Skeletal muscle cell (primary cell): ENCODE measurements at regions not wholly inside any gene's neighbourhood (a gene's known extent, or its start where the extent isn't known, plus 50 kb on each side); places are given as distances from the start of the nearest gene placed in this dataset.
"Not testable (repeated sequence)": the region's sequence is repeated elsewhere in the genome, so short reads cannot be mapped to it uniquely, and the experiment has no call there.

Experiments used
- DNase-seq: peaks from one replicate; pipeline ENCODE4 v3.0.0-alpha.2; 2010; ENCODE audit warnings: low read depth
- H3K4me3 ChIP-seq: 2 replicates; pipeline ENCODE4 v1.5.1; 2011; ENCODE audit warnings: low read depth, mild to moderate bottlenecking, control low read depth, low read length, moderate library complexity

DNA sequence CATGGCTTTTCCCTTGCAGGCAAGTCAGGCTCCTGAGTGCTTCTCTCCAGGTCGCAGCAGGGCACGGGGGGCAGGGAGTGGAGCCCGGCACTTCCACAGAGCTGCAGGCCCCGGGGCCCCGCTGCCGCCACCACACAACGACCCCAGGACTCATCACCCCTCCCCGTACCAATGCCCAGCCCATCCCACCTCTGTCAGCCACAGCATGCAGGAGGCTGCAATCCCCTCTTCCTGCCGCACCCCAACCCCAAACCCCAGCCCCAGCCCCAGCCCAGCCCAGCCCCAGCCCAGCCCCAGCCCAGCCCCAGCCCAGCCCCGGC lies 288.0 kb downstream of the NDUFA10 start:
- no peak overlapping the region for H3K4me3 ChIP-seq
- no peak for DNase-seq

DNA sequence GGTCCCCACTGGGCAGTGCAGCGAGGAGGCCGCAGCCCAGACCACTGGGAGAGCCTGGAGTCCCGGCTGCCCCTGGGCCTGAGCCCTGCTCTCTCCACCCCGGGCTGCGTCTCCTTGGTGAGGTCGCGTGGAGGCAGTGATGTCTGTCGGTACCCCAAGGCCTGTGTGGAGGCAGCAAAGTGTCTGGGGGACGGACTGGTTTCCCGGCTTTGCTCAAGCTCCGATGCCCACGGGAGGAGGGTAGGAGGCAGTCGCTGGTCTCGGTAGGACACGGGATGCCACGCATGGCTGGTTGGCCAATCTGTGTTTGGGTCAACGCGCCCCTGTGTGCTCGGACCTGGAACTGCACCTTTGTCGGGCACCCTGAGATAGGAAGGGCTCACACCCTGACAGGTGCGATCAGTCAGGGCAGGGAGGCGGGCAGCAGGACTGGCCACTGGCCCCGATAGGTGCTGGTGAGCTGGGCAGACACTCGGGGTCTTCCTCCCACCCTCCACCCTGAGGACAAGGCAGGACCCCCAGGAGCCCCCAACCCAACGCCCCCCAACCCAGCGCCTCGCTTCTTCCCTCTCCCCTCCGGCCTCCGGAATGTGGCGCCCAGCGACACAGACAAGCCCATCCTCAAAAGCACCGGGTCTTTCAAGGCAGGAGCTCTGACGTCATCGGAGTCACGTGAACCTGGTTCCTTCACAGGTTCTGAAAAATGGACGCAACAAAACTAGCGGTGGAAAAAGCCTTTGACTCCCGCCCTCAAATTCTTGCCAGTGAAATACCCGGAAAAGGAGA lies 288.6 kb downstream of the NDUFA10 start:
- no peak for DNase-seq
- no peak overlapping the region for H3K4me3 ChIP-seq

DNA sequence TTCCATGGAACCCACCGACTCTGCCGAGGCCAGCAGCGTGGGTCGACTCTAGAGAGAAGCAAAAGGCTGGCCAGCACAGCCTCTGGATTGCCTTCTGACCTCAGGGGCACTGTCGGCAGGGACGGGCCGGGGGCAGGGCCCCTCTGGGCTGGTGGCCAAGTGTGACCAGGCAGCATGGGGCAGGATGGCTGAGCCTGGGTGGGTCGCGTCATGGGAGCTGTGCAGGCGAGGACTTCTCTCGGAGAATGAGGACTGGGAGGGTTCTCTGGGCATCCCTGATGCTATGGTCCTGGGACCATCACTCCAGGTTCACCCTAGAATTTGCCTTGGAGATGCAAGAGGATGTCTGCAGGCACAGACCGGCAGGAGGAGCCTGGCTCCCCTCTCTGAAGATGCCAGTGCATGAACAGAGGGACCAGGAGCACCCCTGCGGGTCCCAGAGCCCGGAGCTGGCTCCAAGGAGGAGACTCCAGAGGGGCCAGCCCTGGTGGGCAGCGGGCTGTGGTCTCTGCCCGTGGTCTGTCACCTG lies 289.2 kb downstream of the NDUFA10 start:
- no peak for DNase-seq
- H3K4me3 ChIP-seq, result no peak overlapping the region

DNA sequence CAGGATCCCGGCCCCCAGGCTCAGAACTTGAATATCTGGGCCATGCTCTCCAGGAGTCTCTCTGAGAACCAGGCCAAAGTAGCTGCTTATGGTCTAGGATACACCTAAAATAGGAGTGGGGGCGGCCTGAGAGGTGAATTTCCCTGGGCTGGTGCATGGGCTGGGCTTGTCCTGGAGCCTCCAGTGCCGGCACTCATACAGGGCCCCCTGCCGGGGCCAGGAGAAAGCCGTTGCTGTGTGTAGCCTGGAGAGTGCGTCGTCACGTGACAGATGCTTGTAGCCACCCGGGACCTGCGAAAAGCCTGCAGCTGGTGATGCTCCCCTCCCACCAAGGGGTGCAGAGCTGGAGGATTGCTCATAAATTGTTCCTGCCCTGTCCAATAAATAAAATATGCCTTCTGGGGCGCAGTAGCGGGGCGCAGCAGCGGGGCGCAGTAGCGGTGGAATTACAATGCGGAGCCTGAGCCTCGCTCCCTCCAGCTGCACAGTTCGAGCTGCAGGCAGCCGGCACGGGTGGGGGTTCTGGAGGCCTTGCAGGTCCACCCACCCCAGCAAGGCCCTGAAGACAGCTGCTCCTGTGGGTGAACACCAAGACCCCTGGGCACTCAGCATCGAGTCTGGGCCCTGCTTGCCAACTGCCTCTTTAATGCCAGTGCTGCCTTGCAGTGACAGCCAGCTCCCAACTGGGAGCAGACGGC lies 289.9 kb downstream of the NDUFA10 start:
- no peak overlapping the region for H3K4me3 ChIP-seq
- DNase-seq, result no peak

DNA sequence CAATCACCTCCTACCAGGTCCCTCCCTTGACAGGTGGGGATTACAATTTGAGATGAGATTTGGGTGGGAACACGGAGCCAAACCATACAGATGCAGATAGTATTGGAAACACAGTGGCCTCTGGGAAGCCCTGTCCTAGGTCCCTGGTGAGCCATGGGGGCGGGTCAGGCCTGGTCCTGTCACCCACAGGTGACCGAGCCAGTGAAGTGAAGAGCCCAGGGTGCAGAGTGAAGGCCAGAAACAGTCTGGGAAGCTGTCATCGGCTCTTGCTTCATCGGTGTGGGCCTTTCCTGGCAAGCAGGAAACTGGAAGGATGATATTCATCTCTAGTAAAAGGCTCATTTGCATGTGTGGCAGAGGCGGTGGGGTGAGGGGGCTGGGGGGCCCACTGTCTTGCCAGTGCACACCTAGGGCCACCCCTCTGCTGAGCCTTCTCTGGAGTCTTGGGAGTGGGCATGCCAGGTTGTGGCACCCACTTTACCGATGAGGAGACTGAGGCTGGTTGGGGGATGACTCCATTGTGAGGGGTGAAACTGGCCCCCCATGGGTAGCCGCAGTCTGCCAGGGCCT lies 290.6 kb downstream of the NDUFA10 start:
- H3K4me3 ChIP-seq, result no peak overlapping the region

DNA sequence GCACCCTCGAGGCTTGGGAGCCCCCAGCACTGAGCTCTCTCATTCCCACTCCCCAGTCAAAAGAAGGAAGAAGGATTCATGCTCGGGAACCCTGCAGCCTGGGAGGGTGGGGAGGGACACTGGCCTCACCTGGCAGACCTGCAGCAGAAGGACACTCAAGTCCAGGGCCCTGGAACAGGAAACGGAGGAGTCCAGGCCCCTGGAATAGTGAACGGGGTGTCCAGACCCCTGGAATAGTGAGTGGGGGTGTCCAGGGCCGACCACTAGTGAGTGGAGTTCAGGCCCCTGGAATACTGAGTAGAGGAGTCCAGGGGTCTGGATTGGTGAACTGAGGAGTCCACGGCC lies 292.5 kb downstream of the NDUFA10 start:
- no peak for DNase-seq
- H3K4me3 ChIP-seq, result no peak overlapping the region

More for the DNA sequence above, 290.6 kb downstream of the NDUFA10 start:
- no peak for DNase-seq

DNA sequence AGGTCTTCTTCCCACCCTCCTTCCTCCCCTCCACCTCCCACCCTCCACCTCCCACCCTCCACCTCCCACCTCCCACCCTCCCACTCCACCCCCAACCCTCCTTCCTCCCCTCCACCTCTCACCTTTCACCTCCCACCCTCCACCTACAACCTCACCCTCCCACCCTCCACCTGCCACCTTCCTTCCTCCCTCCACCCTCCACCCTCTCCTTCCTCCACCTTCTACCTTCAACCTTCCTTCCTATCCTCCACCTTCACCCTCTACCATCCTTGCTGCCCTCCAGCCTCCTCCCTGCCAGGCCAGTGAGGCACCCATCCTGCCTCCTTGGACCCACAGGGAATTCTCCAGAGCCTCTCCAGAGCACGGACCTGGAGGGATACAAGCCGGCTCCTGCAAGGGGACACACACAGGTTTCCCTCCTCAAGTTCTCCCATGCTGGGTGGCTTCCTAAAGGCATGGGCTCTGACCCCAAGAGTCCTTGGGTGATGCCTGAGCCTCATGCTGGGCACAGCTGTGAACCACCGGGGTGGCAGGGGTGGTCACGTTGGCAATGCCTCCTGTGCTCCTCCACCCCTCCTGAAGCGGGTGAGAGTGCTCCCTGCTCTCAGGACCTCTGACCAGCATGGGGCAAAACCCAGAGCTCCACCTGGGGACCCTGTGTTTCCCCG lies 293.0 kb downstream of the NDUFA10 start:
- no peak for DNase-seq
- H3K4me3 ChIP-seq, result no peak overlapping the region

DNA sequence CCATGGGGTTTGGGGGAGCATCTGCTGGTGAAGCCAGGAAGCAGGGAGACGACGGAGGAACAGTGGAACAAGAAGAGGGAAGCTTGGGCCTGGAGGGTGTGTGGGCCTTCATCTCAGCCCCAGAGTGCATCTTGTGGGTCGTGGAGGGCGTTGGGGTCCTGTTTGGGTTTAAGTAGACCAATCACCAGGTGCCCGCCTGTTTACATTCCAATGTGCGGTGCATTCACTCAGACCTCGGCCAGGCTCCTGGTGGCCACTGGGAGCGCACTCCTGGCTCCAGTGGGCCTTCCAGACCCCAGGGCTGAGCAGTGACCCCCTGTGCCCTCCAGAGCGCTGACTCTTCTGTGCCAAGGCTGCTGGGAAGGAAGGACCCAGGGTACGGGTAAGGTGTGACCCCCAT lies 293.7 kb downstream of the NDUFA10 start:
- H3K4me3 ChIP-seq, result no peak overlapping the region
- DNase-seq, result no peak

DNA sequence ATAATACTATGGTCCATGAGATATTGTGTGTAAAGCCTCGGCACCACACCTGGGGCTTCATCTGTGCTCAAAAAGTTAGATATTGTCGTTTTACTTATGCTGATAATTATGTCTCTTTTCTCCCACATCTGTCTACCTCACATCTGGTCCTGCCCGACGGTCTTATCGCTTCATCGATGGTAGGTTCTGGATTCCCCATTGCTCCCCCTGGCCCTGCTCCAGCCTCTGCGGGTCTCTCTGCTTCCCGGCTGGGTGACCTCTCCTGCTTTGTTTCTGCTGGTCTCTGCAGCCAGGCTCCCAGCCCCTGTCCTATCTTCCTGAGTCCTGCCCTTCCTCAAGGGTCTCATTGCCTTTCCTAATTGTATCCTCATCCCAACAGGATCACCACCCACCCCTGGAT lies 294.2 kb downstream of the NDUFA10 start:
- DNase-seq, result no peak
- no peak overlapping the region for H3K4me3 ChIP-seq

DNA sequence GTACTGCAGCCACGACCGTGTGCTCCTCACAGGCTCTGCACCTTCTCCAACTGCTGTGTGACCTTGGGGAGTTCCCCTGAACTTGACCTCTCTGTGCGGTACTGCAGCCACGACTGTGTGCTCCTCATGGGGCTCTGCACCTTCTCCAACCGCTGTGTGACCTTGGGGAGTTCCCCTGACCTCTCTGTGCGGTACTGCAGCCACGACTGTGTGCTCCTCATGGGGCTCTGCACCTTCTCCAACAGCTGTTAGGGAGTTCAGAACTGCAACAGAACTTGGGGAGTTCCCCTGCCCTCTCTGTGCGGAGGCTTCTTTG lies 294.6 kb downstream of the NDUFA10 start:
- not testable (repeated sequence) for DNase-seq, H3K4me3 ChIP-seq

DNA sequence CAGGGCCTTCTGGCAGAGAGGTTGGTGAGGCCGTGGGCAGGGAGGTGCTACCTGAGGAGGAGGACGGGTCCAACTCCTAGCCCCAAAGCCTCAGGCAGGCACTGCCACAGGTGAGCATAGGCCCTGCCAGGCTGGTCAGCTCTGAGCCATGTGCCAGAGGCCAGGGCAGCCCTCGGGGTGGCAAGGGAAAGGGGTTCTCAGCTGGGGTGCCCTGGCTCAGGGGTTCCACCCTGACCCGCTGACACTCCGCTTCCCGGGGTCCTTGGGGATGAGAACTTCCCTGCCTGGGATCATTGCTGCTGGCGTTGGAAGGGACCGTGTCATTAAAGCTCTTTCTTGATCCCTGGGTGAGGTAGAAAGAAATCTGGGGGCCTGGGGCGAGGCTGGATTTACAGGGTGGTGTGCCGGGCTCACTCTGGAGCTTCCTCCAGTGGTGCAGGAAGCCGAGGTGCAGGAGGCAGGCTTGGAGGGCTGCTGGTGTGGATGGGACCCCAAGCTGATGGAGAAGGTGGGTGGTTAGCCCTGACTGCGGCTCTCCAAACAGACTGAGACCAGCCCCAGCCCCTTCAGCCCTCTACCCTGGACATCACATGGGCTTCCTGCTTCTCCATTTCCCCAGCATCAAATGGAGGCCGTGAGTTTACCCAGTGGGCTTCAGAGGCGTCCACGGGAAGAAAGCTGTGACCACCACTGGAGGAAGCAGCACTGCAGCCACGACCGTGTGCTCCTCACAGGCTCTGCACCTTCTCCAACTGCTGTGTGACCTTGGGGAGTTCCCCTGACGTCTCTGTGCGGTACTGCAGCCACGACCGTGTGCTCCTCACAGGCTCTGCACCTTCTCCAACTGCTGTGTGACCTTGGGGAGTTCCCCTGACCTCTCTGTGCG lies 295.2 kb downstream of the NDUFA10 start:
- no peak for DNase-seq

DNA sequence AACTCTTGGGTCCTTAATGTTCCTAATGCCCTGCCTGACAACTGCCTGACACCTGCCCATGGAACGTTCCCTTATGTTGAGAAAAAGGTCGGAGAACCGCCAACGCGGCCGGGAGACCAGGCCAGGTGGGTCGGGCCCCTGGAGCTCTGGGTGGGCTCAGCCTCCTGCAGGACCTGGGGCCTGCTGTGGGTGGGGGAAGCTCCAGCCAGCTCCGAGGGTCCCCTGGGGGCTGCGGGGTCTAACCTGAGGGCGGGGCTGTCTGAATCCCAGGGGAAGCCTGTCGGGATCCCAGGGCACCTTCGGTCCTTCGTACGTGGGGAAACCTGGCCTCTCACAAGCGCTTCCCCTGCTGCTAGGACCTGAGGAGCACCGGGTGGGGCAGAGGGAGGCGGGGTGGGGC lies 296.0 kb downstream of the NDUFA10 start:
- DNase-seq, result no peak
- H3K4me3 ChIP-seq, result no peak overlapping the region

More for the DNA sequence above, 295.2 kb downstream of the NDUFA10 start:
- no peak overlapping the region for H3K4me3 ChIP-seq

DNA sequence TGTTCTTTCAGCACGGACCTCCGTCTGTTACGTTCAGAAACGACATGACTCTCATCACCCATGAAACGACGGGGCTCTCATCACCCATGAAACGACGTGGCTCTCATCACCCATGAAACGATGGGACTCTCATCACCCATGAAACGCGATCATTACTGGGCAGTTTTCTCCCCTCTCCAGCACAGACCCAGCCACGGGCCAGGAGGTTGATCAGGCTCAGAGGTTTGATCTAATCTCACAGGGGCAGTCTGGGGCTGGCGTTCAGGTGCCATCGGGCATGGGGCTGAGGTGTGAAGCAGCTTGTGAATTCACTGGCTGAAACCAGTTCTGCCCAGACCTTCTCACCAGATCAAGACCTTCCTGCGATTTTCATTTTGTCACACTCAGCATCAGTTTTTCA lies 296.4 kb downstream of the NDUFA10 start:
- no peak overlapping the region for H3K4me3 ChIP-seq
- DNase-seq, result no peak

DNA sequence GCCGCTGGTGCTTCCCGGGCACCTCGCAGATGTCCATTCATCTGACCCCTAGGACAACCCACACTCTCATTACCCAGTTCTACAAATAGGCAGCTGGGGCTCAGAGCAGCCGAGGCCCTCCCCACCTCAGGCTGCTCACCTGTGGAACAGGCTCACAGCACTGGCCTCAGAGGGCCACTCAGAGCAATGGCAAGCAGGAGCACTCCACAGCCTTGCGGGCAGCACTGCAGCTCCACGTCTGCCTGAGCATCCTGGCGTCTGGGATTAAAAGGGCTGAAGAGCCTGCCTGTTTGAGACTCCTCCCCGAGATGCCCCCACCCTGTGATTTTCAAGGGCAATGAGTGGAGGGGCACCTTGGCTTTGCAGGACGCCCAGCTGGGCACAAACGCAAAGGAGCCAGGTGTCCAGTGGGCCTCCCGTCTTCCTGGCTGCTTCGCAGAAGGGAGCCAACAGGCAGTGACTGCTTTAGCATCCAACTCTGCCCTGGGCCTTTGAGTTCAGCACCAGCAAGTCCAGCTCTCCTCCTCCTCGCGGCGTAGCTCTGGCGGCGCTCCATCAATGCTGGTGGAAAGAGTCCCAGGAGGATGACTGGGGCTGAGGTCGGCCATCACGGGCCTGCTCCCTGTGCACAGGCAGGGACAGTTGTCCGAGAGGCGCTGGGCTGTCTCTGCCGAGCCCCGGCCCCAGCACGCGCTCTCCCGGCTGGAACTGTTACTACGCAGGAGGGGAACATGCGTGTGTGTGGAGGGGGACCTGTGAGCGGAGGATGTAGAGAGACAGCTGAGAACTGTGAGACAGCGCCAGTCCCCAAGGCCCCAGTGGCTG lies 297.2 kb downstream of the NDUFA10 start:
- DNase-seq, result no peak
- H3K4me3 ChIP-seq, result no peak overlapping the region

DNA sequence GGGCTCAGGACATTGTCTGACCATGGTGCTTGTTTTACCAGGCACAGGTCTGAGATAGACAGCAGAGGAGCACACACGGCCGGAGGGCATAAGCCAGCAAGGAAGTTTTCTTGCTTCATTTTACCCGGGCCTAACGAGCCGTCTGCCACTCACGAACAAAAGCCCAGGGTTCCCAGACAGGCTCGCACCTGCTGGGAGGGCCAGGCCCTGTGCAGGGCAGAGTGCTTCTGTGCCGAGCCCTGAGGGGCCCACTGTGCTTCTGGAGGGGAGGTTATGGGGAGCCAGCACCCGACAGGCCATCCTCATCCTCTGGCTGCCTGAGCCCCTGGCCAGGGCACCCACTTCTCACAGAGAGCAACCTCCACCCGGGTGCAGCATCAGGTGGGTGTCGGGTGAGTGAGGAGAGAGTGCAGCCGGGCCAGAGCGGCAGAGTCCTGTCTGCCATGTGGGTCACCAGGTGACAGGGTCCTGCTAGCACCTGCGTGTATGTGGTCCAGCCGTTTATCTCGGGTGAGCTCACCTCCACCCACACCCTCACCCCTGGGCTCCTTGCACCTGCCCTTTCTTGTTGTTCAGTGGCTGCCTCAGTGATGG lies 297.9 kb downstream of the NDUFA10 start:
- no peak overlapping the region for H3K4me3 ChIP-seq
- DNase-seq, result no peak

DNA sequence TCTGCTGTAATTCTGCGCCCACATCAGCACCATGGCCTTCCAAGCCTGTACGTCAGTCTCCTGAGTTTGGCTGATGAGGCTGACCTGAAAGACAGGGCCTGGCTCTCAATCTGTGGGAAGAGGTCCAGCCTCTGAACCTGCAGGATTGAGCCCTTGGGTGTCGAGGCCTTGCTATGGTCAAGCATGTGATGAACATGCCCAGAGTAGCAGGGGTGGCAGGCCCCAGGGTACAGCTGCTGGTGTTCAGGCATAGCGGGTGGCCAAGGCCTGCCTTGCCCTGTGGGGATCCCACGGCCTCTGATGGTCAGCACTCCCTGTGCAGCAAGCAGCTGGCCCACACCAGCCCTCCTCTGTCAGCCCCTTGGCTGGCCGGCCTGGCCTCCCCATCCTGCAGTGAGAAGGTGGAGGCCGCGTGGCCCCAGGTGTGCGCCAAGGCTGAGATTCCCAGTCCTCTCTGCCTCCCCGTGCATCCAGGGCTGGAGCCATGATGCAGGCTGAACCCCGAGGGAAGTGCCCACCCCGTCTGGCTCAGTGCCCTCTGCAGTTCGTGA lies 298.4 kb downstream of the NDUFA10 start:
- no peak overlapping the region for H3K4me3 ChIP-seq
- DNase-seq, result no peak

DNA sequence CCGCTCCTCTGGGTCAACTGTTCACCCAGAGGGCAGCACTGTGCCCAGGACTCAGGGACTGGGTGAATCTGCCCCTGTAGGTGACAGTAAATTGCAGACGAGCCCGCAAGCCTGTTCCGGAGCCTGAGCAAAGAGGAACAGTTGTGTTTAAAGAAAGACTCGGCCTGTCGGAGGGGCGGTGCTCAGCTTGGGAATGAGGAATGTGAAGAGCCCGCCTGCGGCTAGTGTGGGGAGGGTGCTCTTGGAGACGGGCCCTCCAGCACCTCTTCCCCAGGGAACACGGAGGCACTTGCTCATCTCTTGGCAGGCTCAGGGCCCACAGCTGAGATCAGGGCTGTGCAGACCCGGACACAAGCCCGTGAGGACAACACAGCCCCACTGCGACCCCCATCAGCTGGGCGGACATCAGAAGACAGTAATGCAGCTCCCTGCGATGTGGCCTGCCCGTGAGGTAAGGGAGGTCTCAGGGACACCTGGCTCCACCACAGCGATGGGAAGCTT lies 299.0 kb downstream of the NDUFA10 start:
- no peak for DNase-seq
- H3K4me3 ChIP-seq, result no peak overlapping the region

DNA sequence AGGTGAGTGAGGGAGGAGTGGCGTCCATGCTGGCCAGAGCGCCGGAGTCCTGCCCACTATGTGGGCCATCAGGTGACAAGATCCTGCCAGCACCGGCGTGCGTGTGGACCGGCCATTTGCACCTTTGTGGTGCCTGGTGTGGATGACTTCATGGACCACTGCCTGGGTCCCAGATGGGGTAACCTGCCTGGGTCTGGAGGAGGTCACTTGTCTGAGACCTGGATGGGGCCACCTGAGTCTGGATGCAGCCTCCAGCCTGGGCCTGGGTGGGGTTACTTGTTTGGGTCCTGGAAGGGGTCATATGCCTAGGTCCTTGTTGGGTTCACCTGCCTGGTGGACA lies 299.6 kb downstream of the NDUFA10 start:
- no peak for DNase-seq
- no peak overlapping the region for H3K4me3 ChIP-seq
